HEK293T (cell line): ENCODE measurements at regions not wholly inside any gene's neighbourhood (a gene's known extent, or its start where the extent isn't known, plus 50 kb on each side); places are given as distances from the start of the nearest gene placed in this dataset.

Source experiments
- CTCF ChIA-PET: fragments of 350-600 bp; formaldehyde crosslinking; extraction: SDS; loops from one replicate; lab custom pipeline; 2021; ENCODE audit warnings: antibody characterized with exemption, inconsistent platforms; lab: Yijun Ruan, JAX
- POLR2A ChIA-PET: fragments of 350-600 bp; formaldehyde crosslinking; extraction: SDS; loops from one replicate; lab custom pipeline; 2020; ENCODE audit warnings: antibody characterized with exemption, inconsistent platforms; lab: Yijun Ruan, JAX
- DNase-seq: peaks from one replicate; pipeline ENCODE4 v3.0.0; 2012; ENCODE audit warnings: mixed read lengths; ENCODE audit errors: extremely low spot score
- ARNT ChIP-seq: fragments of 450-650 bp; IDR thresholded peaks from 2 replicates; pipeline ENCODE4 v1.6.1; 2017; ENCODE audit warnings: mild to moderate bottlenecking
- BHLHE40 ChIP-seq: fragments of 450-650 bp; IDR thresholded peaks from 2 replicates; pipeline ENCODE4 v1.6.1; 2016; ENCODE audit warnings: mild to moderate bottlenecking, moderate library complexity, borderline replicate concordance
- CTBP1 ChIP-seq: fragments of 450-650 bp; IDR thresholded peaks from 2 replicates; pipeline ENCODE4 v1.6.1; 2016; ENCODE audit warnings: borderline replicate concordance
- ELF4 ChIP-seq: fragments of 450-650 bp; IDR thresholded peaks from 2 replicates; pipeline ENCODE4 v1.6.1; 2017; ENCODE audit warnings: antibody characterized with exemption
- FOXA1 ChIP-seq: fragments of 450-650 bp; IDR thresholded peaks from 2 replicates; pipeline ENCODE4 v1.6.1; 2016; ENCODE audit warnings: mild to moderate bottlenecking
- FOXK2 ChIP-seq: fragments of 450-650 bp; IDR thresholded peaks from 2 replicates; pipeline ENCODE4 v1.6.1; 2016; ENCODE audit warnings: mild to moderate bottlenecking
- FOXM1 ChIP-seq: fragments of 450-650 bp; IDR thresholded peaks from 2 replicates; pipeline ENCODE4 v1.6.1; 2017; ENCODE audit warnings: mild to moderate bottlenecking, borderline replicate concordance
- HDGF ChIP-seq: fragments of 450-650 bp; IDR thresholded peaks from 2 replicates; pipeline ENCODE4 v1.6.1; 2017; ENCODE audit warnings: antibody characterized with exemption, borderline replicate concordance
- L3MBTL2 ChIP-seq: fragments of 450-650 bp; conservative IDR thresholded peaks from 2 replicates; pipeline ENCODE4 v1.6.1; 2016; ENCODE audit warnings: mild to moderate bottlenecking
- LEF1 ChIP-seq: fragments of 450-650 bp; IDR thresholded peaks from 2 replicates; pipeline ENCODE4 v1.6.1; 2017; ENCODE audit warnings: mild to moderate bottlenecking, borderline replicate concordance
- NFRKB ChIP-seq: fragments of 450-650 bp; IDR thresholded peaks from 2 replicates; pipeline ENCODE4 v1.6.1; 2016; ENCODE audit warnings: mild to moderate bottlenecking, moderate library complexity
- SP1 ChIP-seq: fragments of 450-650 bp; IDR thresholded peaks from 2 replicates; pipeline ENCODE4 v1.6.1; 2017
- SUZ12 ChIP-seq: fragments of 450-650 bp; IDR thresholded peaks from 2 replicates; pipeline ENCODE4 v1.6.1; 2016; ENCODE audit warnings: mild to moderate bottlenecking
- TARDBP ChIP-seq: fragments of 450-650 bp; IDR thresholded peaks from 2 replicates; pipeline ENCODE4 v1.6.1; 2016
- ZNF384 ChIP-seq: fragments of 450-650 bp; IDR thresholded peaks from 2 replicates; pipeline ENCODE4 v1.6.1; 2016
- TF ChIP-seq, protein P1 (sequence below): fragments of 450-650 bp; IDR thresholded peaks from 2 replicates; pipeline ENCODE4 v1.6.1; 2016

DNA sequence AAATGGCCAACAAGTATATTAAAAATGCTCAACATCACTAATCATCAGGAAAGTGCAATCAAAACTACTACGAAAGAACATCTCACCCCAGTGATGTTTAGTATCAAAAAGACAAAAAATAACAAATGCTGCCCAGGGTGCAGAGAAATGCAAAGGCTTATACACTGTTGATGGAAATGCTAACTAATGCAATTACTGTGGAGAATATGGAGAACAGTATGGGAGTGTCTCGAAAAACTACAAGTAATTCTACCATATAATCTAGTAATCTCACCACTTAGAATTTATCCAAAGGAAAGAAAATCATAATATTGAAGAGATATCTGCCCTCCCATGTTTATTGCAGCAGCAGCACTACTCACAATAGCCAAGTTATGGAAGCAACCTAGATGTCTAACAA, 246.5 kb upstream of the VLDLR start:
- CTCF ChIA-PET: no interaction called here
- no peak for DNase-seq
- no peak for TF ChIP-seq LEF1
- TF ChIP-seq ELF4: no peak
- TF ChIP-seq L3MBTL2: no peak
- no peak for TF ChIP-seq ZNF384
- TF ChIP-seq FOXM1: no peak
- TF ChIP-seq FOXA1: no peak
- TF ChIP-seq NFRKB: no peak
- TF ChIP-seq ARNT: no peak
- POLR2A ChIA-PET: no interaction called here

DNA sequence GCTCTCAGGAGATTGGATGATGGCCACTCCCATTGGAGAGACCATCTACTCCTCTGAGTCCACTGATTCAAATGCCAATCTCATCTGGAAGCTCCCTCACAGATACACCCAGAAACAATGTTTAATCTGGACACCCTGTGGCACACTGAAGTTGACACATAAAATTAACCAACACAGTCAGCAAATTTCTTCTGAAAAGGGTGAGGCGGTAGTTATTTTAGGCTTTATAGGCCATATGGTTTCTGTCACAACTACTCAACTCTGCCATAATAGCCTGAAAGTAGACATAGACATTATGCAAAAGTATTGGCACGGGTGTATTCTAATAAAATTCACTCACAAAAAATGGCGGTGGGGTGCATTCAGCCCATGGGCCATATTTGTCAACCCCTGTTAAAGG, 244.5 kb upstream of the VLDLR start:
- CTCF ChIA-PET: no interaction called here
- TF ChIP-seq SP1: no peak
- TF ChIP-seq NFRKB: no peak

GRCh38 chr9:2377834-2378233, 243.8 kb upstream of the VLDLR start:
- TF ChIP-seq NFRKB (no peak), FOXM1 (no peak), SP1 (no peak), BHLHE40 (no peak), SUZ12 (no peak), FOXK2 (no peak), TARDBP (no peak), ZNF384 (no peak), LEF1 (no peak), HDGF (no peak), CTBP1 (no peak), L3MBTL2 (no peak)
- TF ChIP-seq, protein P1, sequence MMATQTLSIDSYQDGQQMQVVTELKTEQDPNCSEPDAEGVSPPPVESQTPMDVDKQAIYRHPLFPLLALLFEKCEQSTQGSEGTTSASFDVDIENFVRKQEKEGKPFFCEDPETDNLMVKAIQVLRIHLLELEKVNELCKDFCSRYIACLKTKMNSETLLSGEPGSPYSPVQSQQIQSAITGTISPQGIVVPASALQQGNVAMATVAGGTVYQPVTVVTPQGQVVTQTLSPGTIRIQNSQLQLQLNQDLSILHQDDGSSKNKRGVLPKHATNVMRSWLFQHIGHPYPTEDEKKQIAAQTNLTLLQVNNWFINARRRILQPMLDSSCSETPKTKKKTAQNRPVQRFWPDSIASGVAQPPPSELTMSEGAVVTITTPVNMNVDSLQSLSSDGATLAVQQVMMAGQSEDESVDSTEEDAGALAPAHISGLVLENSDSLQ: no peak
- no peak for DNase-seq
- POLR2A ChIA-PET: no interaction called here
- CTCF ChIA-PET: no interaction called here

More for the DNA sequence above, 244.5 kb upstream of the VLDLR start:
- POLR2A ChIA-PET: no interaction called here
- no peak for DNase-seq

GRCh38 chr9:2378266-2378665, 243.3 kb upstream of the VLDLR start:
- ChIA-PET CTCF (no interaction called here), POLR2A (no interaction called here)
- TF ChIP-seq NFRKB: no peak
- TF ChIP-seq HDGF: no peak
- no peak for TF ChIP-seq CTBP1
- no peak for TF ChIP-seq ARNT
- no peak for TF ChIP-seq FOXK2
- no peak for TF ChIP-seq ZNF384
- no peak for TF ChIP-seq FOXM1
- no peak for TF ChIP-seq SP1
- DNase-seq: no peak

GRCh38 chr9:2378816-2379215, 242.8 kb upstream of the VLDLR start:
- no peak for DNase-seq
- POLR2A ChIA-PET: no interaction called here
- CTCF ChIA-PET: no interaction called here
- TF ChIP-seq L3MBTL2: no peak
- no peak for TF ChIP-seq FOXK2
- TF ChIP-seq LEF1: no peak
- no peak for TF ChIP-seq SP1
- no peak for TF ChIP-seq BHLHE40
- TF ChIP-seq ARNT: no peak
- TF ChIP-seq FOXA1: no peak
- TF ChIP-seq SUZ12: no peak
- TF ChIP-seq, protein P1: no peak
- TF ChIP-seq TARDBP: no peak
- no peak for TF ChIP-seq FOXM1
- TF ChIP-seq CTBP1: no peak
- no peak for TF ChIP-seq HDGF
- no peak for TF ChIP-seq ZNF384
- TF ChIP-seq ELF4: no peak
- no peak for TF ChIP-seq NFRKB

- ChIA-PET CTCF (no interaction called here), POLR2A (no interaction called here)
- no peak for DNase-seq
- TF ChIP-seq, protein P1: no peak
- TF ChIP-seq ZNF384 (no peak), L3MBTL2 (no peak), ARNT (no peak), NFRKB (no peak), FOXK2 (no peak), BHLHE40 (no peak), TARDBP (no peak), SP1 (no peak), HDGF (no peak), FOXM1 (no peak), LEF1 (no peak), CTBP1 (no peak), SUZ12 (no peak)
Measured at GRCh38 chr9:2384741-2385140, 236.8 kb upstream of the VLDLR start.

- no peak for DNase-seq
- TF ChIP-seq ZNF384: no peak
- no peak for TF ChIP-seq ARNT
- TF ChIP-seq L3MBTL2: no peak
- no peak for TF ChIP-seq NFRKB
- TF ChIP-seq SP1: no peak
- TF ChIP-seq FOXM1: no peak
- no peak for TF ChIP-seq HDGF
- no peak for TF ChIP-seq CTBP1
- no peak for TF ChIP-seq LEF1
- no peak for TF ChIP-seq TARDBP
- TF ChIP-seq, protein P1: no peak
- TF ChIP-seq ELF4: no peak
- no peak for TF ChIP-seq FOXA1
- no peak for TF ChIP-seq FOXK2
- TF ChIP-seq SUZ12: no peak
- no peak for TF ChIP-seq BHLHE40
- POLR2A ChIA-PET: no interaction called here
- CTCF ChIA-PET: no interaction called here
Measured at GRCh38 chr9:2385746-2386145, 235.8 kb upstream of the VLDLR start.
